CD1c-positive myeloid dendritic cell (primary cell): ENCODE measurements at regions not wholly inside any gene's neighbourhood (a gene's known extent, or its start where the extent isn't known, plus 50 kb on each side); places are given as distances from the start of the nearest gene placed in this dataset.

Experiments
- DNase-seq: peaks from one replicate; pipeline ENCODE4 v3.0.0-alpha.2; 2016; ENCODE audit errors: extremely low spot score

DNA sequence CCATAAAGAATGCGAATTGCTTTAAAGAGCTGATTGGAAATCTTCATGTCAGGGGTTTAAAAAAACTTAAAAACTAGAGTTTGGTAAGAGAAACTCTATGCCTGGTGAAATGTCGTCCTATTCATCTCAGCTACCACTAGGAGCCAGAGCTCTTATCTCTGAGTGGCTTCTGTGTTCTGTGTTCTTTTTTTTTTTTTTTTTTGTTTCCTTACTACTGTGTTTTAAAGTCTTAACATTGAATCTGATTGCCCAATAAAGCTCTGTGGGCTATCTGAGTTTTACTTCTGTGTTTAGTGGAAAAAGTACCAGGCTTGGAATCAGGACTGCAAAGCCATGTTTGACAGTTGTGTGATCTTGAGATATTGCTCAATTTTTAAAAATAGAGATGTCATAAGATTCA lies 494.8 kb downstream of the RIT2 start:
- DNase-seq: no peak

DNA sequence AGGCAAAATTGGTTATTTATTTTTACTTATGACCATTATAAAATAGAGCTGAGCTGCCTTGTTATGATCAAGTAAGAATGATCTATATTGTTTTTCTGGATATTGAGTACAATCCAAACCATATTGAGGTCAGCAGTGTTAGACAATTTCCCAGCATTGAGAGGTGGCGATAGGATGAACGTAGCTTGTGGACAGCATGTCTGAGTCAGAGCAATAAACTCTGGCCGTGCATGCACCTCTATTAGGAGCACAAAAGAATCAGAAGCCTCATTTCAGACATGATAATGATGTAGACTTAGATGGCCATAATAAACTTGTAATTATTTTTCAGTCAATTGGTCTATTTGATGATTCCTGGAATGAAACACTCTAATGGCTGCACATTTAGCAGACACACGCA lies 491.6 kb downstream of the RIT2 start:
- no peak for DNase-seq

DNA sequence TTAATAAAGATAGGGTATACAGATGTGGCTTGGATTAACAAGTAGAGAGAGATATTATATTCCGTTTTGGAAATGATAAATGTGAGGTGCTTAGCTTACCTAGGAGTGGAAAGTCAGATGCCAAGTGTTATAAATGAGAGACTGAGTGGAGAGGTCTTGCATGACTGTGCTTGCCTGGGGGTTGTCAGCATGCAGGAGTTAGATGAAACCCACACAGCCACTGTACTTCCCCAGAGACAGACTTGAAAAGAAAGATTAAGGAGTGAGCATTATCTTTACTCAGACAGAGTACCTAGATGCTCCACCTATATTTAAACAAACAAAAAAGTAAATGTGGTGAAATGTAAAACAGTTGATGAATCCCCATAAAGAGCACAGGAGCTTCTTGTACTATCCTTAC lies 482.7 kb downstream of the RIT2 start:
- DNase-seq: no peak

DNA sequence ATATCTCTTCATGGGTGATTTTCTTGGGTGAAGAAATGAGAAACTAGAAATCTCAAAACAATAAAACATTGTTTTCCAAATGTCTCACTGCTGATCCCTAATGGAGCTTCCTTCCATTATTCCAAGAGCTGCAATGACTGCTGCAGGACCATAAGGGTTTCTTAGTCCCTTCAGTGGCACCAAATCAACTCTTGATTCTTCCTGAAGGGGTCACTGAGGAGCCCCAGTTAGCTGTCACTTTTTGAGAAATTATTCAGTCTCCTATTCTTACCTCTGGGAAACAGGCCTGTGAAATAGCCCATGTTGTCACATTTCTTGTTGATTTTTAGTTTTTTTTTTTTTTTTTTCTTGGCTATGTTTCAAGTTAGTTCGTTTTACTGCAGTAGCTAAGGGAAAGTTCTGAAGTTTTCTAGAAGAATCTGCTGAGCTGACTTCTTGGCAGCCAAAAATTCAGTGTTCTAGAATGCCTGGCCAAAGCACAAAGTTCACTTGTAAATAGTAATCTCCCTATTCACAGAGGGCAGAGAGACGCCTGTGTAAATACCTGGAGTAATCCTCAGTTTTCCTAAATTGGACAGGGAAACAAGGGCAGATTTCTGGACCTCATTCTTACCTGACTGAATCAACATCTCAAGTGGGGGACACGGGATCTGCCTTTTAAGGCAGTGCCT lies 480.0 kb downstream of the RIT2 start:
- no peak for DNase-seq

DNA sequence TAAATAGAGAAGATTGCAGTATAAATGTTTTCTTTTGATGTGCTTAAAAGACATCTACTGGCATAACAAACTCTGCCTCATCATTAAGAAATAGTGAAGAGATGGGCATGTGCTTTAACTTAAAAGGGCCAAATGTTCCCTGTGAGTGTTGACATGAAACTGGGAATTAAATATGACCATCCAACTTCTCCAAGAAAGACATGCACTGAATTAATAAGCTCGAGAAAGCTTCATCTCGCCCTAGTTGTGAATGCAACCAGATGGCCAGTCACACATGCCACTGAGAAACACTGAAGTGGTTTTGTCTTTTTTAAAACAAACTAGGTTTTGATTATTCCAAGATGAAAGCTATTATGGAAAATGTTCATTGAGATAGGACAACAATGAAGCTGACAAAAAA lies 479.2 kb downstream of the RIT2 start:
- no peak for DNase-seq

DNA sequence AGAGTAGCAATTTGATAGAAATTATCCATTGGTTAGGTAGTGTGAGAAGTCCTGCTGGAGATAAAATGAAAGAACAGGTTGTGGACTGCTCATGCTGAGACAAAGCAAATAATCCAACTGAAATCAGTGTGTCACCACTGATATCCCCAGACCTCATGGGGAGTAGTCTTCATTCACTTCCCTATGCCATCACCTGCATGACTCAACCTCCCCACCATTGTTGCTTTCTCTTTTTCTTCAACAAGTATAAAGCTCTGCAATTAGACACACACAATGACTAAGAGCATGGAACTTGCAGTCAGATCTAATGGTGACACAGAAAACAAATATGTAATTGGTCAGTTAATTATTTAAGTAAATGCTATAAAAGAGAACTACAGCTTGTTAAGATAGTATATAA lies 475.3 kb downstream of the RIT2 start:
- no peak for DNase-seq

DNA sequence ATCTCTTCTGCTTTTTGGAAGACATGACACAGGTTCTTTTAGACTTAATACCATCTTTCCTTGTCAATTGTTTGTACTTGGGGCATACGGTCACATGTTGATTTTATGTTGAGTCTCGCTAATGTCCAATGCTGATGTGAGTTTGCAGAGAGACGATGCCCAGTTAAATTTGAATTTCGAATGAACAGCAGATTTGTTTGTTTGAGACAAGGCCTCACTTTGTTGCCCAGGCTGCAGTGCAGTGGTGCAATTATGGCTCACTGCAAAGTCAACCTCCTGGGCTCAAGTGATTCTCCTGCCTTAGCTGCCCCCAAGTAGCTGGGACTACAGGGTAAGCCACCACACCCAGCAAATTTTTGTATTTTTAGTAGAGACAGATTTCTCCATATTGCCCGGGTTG lies 473.5 kb downstream of the RIT2 start:
- no peak for DNase-seq

DNA sequence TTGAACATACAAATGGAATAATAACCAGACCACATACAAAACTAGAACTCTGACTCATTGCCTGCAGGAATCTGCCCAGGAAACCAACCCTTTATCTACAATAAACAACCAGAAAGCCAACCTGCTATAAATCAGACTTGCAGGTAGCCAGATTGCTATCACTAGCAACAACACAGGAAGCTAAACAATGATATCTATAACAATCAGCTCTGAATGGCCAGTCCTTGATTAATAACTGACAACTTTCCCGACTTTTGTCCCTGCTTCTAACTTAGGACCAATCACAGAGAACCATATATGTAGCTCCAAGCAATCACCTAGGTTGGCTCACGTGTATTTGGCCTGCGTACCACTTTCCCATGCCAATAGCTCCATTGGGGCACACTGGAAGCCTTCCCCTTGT lies 470.8 kb downstream of the RIT2 start:
- no peak for DNase-seq

DNA sequence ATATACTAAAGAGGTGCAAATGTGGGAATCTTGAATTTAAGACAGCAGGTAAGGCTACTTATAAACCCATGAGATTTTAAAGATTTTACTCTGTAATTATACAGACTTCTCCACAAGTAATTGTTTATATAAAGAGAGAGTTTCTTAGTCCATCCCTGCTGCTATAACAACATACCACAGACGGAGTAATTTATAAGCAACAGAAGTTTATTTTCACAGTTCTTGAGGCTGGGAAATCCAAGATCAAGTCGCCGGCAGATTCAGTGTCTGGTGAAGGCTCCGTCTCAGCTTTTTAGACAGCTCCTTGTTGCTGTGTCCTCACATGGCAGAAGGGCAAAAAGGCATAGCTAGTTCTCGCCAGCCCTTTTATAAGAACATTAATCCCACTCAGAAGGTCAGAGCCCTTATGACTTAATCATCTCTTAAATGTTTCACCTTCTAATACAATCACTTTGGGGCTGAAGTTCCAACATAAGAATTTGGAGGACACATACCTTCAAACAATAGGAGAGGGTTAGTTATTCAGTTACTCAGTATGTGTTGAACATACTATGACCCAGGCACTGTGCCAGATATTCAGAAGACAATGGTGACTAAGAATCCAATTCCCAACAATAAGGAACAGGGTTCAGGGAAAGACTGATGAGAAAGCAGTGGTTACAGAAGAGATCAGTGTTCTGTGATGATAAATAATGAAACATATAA lies 466.0 kb downstream of the RIT2 start:
- no peak for DNase-seq

DNA sequence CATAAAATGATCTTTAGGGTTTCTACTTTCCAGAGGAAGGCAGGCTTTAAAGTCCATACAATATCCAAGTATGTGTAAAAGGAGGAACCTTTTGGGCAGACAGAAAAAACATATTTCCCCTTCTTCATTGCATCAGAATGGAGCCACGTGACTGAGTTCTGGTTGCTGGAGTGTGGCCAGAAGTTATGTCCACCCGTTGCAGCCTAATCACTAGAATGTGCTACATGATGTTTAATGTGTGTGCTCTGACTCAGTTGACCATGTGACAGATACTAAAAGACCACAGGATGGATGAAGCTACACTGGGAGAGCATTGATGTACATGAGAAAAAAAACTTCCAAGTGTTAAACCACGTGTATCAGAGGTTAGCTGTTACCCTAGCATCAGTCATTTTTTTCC lies 460.9 kb downstream of the RIT2 start:
- peak; percentile 30 for DNase-seq

DNA sequence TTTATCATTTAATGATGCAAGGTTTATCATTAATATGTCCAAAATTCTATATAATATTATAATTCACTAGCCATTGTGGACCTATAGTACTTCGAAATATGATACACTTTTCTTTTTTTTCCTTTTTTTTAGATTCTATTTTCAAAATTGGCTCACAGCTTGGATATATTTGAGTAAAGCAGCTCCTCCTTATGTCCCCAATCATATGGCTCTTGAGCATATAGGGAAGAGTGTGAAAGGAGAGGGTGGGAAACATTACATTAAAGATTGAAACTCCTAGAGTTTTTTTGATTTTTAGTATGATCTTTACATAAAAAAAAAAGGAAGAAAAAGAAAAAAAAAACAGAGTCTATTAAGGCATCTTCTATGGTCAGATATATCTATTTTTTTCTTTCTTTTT lies 457.9 kb downstream of the RIT2 start:
- no peak for DNase-seq

DNA sequence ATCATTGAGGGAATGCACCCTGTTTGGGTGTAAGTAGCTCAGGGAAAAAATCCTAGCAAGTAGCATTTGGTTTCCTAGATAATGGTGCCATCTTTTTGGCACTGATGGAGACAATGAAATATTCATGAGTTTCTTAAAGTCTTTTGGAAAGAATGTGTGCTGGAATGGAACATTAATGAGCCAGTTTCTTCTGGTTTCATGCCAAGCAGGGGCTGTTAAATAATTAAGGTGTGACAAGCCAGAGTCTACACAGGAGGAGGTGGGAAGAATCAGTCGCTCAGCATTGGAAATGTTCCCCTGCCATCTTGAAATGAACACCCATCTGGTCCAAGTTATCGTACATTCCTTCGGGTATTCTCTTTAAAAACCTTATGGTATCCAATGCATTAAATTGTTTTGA lies 457.3 kb downstream of the RIT2 start:
- DNase-seq: no peak

DNA sequence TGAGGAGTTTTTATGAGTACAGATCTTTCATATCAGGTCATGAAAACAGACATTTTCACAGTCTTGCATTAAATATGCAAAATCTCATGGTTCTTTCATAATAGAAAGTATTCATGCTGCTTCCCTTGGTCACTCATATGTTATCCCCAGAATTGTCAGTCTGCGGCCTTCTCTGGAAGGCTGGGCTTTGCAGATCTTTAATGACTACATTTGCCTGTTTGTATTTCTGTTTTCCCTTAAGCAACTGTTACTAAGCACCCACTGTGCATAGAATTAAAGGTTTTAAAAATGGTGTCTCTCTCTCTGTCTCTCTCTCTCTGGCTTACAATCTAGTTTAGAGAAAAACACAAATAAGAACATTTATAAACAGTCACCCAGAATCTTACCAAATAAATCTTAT lies 456.3 kb downstream of the RIT2 start:
- DNase-seq: no peak

DNA sequence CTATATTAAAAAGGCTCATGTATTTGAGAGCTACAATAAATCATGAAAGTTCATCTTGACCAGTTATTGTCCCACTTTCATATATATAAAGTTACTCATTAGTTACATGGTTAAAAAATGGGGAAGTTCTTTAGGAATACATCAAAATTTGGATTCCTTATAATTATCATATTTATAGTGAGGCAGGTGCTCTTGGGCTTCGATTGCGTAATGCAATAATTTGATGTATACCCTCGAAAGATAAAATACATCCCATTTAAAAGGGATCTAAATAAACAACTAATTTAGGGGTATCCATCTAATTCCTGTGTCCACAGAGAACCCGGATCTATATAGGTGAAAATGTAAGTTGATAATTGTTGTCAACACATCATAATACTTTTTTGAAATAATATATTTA lies 444.6 kb downstream of the RIT2 start:
- DNase-seq: no peak

DNA sequence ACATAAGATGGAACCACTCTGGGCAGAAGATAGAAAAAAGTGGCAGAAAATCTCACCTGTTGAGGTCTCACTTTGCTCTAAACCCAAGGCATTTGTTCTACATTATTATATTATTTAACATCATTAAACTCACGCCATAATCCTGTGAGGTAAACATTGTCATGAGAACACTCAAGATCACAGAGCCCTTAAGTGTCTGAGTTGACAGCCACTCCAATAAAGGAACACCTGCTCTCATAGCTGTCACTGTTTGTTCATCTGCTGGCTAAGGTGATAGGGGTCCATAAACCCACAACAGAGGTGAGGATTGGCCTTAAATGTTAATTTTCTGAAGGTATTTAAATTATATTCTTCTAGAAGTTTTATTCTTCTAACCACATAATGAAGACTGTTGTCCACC lies 439.7 kb downstream of the RIT2 start:
- DNase-seq: no peak

DNA sequence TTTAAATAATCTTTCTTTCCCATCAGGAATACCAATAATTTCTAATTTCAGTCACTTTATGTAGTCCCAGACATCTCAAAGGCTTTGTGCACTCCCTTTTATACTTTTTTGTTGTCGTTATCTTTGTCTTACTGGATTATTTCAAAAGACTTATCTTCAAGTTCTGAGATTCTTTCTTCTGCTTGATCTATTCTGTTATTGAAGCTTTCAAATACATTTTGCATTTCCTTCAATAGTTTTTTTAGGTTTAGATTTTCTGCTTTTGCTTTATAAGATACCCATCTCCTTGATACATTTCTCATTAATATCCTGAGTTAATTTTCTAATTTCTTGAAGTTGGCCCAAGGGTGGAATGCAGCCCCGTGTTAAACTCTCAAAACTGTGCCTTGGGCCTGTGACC lies 432.4 kb downstream of the RIT2 start:
- DNase-seq: no peak

DNA sequence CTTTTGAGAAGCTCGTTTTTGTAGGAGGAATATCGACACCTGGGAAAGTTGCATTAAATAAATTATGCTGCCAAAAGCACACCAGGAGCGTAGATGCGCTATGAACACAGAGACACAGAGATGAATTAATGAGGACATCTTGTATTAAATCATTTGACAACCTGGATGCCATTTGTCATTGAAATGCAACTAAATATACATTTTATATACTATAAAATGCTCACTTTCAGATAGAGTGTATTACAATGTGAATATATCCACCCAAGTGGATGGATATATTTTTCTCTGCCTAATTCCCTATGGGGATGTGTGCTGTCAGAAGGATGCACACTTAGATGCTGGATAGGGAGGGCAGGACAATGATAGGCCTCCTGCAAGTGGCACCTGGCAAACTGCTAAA lies 426.2 kb downstream of the RIT2 start:
- DNase-seq: no peak
